AG04450 (cell line): ENCODE measurements at regions not wholly inside any gene's neighbourhood (a gene's known extent, or its start where the extent isn't known, plus 50 kb on each side); places are given as distances from the start of the nearest gene placed in this dataset.

ENCODE experiments used
- CTCF ChIA-PET: fragments of 300-600, 350-600 bp; formaldehyde crosslinking; extraction: SDS; loops from one replicate; lab custom pipeline; 2022; ENCODE audit warnings: antibody characterized with exemption, inconsistent platforms; lab: Charles Lee
- POLR2A ChIA-PET: fragments of 350-600 bp; formaldehyde crosslinking; extraction: SDS; loops from one replicate; lab custom pipeline; 2021; ENCODE audit warnings: antibody characterized with exemption, inconsistent platforms; lab: Yijun Ruan, JAX
- DNase-seq: peaks from one replicate; pipeline ENCODE4 v3.0.0-alpha.2; 2011; ENCODE audit warnings: low read depth, low spot score
- H3K27ac ChIP-seq: one replicate; pipeline ENCODE4 v1.5.1; 2012; ENCODE audit warnings: low read depth, low read length, control low read depth
- H3K27me3 ChIP-seq: one replicate; pipeline ENCODE4 v1.6.0; 2012; ENCODE audit warnings: low read length; ENCODE audit not compliant: control insufficient read depth, insufficient read depth
- H3K4me3 ChIP-seq: 2 replicates; pipeline ENCODE4 v1.5.1; 2011; ENCODE audit warnings: mild to moderate bottlenecking, low read depth, low read length, control low read depth
- H3K9me3 ChIP-seq: 2 replicates; pipeline ENCODE4 v1.5.1; 2012; ENCODE audit warnings: low read length; ENCODE audit not compliant: control insufficient read depth, insufficient read depth
- CTCF ChIP-seq: IDR thresholded peaks from 2 replicates; pipeline ENCODE4 v1.5.1; 2011; ENCODE audit warnings: low read depth, low read length, control low read depth, inconsistent platforms

DNA sequence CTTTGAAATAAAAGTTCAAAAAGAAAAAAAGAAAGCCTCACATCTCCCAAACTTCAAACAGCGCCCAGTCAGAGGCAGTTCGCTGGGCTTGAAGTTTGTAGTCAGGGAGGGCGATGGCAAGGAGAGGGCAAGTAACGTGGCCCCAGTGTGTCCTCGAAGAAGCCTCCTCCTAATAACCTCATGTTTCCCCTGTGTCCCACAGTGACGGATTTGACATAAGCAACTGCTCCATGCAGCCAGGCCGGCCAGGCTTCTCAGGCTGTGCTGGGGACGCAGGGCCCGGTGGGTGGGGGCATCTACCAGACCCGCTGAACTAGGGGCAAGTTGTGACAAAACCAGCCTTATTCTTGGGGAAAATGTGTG, 172.2 kb downstream of the ERCC6L2 start:
- H3K27me3 ChIP-seq = peaks cover 34% of the 10 kb centered on the region
- CTCF ChIA-PET = no interaction called here
- peaks cover 7% of the 10 kb centered on the region; the same call in 1 of the 2 replicates for H3K9me3 ChIP-seq
- no peak overlapping the region for H3K4me3 ChIP-seq
- DNase-seq = no peak
- no peak for TF ChIP-seq CTCF
- POLR2A ChIA-PET = interaction anchor here (0.7 kb wide), 1 partner anchor 107 kb away, joined by 3 read pairs; no protein-coding TSS in a partner anchor
- H3K27ac ChIP-seq = no peak overlapping the region

GRCh38 chr9:96047116-96047639, 171.7 kb downstream of the ERCC6L2 start:
- no peak overlapping the region for H3K27ac ChIP-seq
- no peak overlapping the region for H3K4me3 ChIP-seq
- no peak for TF ChIP-seq CTCF
- POLR2A ChIA-PET = no interaction called here
- CTCF ChIA-PET = no interaction called here
- no peak for DNase-seq
- H3K9me3 ChIP-seq = peaks cover 7% of the 10 kb centered on the region; the same call in 1 of the 2 replicates
- peaks cover 38% of the 10 kb centered on the region for H3K27me3 ChIP-seq

DNA sequence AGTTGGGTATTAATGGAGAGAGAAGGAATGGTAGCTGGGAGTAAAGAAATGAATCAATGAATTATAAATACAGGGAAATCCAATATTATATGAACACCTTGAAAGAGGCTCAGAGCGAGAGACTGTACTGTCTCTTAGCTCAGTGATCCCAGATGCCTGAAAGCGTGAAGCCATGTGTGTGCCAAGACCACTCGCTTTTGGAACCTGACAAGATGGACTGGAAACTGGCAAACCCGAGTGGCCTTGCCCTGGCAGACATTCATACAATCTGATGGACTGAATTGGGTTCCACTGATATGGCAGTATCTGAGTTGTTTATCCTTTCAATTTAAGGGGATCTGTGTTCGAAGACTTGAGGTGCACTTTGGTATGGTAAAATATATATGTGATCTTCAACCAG, 170.3 kb downstream of the ERCC6L2 start:
- DNase-seq = no peak
- Histone ChIP-seq H3K27ac (no peak overlapping the region), H3K27me3 (peaks cover 43% of the 10 kb centered on the region), H3K4me3 (no peak overlapping the region), H3K9me3 (peaks cover 4% of the 10 kb centered on the region; the same call in 1 of the 2 replicates)
- ChIA-PET CTCF (interaction anchor here (0.5 kb wide), 1 partner anchor 319 kb away, joined by 7 read pairs; no protein-coding TSS in a partner anchor), POLR2A (no interaction called here)
- TF ChIP-seq CTCF = no peak

GRCh38 chr9:96044401-96044800, 168.9 kb downstream of the ERCC6L2 start:
- Histone ChIP-seq H3K27ac (no peak overlapping the region), H3K9me3 (peaks cover 3% of the 10 kb centered on the region), H3K27me3 (peaks cover 48% of the 10 kb centered on the region), H3K4me3 (no peak overlapping the region)
- ChIA-PET CTCF (no interaction called here), POLR2A (no interaction called here)
- TF ChIP-seq CTCF = no peak
- no peak for DNase-seq

DNA sequence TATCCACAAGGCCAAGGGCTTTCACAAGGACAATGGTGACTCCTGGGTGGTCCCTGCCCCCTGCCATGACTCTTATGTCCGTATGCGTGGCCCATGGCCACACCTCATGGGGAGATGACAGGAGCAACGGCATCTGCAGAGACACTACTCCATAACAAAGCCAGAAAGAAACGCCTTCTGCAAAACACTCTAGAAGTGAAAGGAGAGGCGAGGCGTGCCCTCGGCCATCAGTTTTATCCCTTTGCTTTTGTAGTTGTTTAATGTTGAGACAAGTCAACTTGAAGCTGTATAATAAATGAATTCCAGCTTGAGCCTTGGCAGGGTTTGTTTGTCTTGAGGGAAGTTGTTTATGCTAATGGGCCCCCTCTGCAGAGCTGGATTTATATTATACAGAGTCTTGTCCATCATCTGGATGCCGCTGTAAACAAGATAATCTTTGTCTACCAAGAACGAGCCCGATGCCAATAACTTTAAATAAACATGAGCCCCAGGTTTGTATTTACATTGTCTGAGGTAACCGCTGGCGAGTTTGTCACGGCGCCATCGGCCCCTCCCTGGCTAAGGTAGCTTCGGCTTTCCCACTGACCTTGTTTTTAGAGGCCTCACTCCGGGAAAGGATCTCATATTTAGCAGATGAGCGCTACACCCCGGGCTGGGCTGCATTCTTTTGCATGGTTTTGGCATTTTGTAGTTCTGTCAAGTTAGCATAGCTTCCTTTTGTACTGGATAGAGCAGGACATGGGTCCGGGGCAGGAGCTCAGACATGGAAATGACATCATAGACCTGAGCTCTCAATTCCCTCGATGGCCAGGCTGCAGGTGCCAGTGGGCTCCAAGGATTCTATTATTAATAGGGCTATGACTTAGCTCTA, 165.3 kb downstream of the ERCC6L2 start:
- peaks cover 19% of the 10 kb centered on the region for H3K27me3 ChIP-seq
- peak overlapping the region; percentile 17; the same call in 1 of the 2 replicates for H3K4me3 ChIP-seq
- DNase-seq = peak; percentile 39
- H3K27ac ChIP-seq = no peak overlapping the region
- ChIA-PET POLR2A (interaction anchor here (0.6 to 1.1 kb wide), 5 partner anchors 8 to 161 kb away, joined by 3 to 5 read pairs (median 4); no protein-coding TSS in a partner anchor), CTCF (interaction anchor here (0.6 kb wide), 1 partner anchor 284 kb away, joined by 4 read pairs; no protein-coding TSS in a partner anchor)
- TF ChIP-seq CTCF = no peak
- H3K9me3 ChIP-seq = peaks cover 13% of the 10 kb centered on the region
